Adrenal gland (tissue), 9 donors: ENCODE measurements at regions not wholly inside any gene's neighbourhood (a gene's known extent, or its start where the extent isn't known, plus 50 kb on each side); places are given as distances from the start of the nearest gene placed in this dataset.

Experiments used
- DNase-seq, 7 donors: peaks; one replicate each; pipeline ENCODE4 v3.0.0-alpha.2; 2019 to 2020
- H3K27ac ChIP-seq, 5 donors: fragments of 200-600 bp; sonication (generic) in 4 of 5; 1 replicate in 3 of 5; 2 replicates in 2 of 5; pipeline versions ENCODE4 v1.5.1 to v1.8.0; 2016 to 2020; ENCODE audit warnings: mild to moderate bottlenecking in 1 of 5
- H3K27me3 ChIP-seq: fragments of 200-600 bp; 2 replicates; pipeline ENCODE4 v1.8.0; 2021
- H3K36me3 ChIP-seq, 2 donors: fragments of 200-600 bp; replicated peaks in 1 of 2; 1 replicate in 1 of 2; 2 replicates in 1 of 2; pipeline versions ENCODE4 v1.5.1 to v1.8.0; 2018 to 2022
- H3K4me1 ChIP-seq, 2 donors: fragments of 200-600 bp; replicated peaks in 1 of 2; 1 replicate in 1 of 2; 2 replicates in 1 of 2; pipeline versions ENCODE4 v1.5.1 to v1.8.0; 2018 to 2021
- H3K4me3 ChIP-seq, 4 donors: fragments of 200-600 bp; sonication (generic) in 3 of 4; one replicate each; pipeline ENCODE4 v1.5.1; 2016 to 2018
- H3K9me3 ChIP-seq, 3 donors: fragments of 200-600 bp; sonication (generic) in 1 of 3; replicated peaks in 1 of 3; 1 replicate in 2 of 3; 2 replicates in 1 of 3; pipeline versions ENCODE4 v1.5.1 to v1.8.0; 2016 to 2021
- POLR2A ChIP-seq, 2 donors: fragments of 450-650 bp; IDR thresholded peaks; one replicate each; pipeline ENCODE4 v1.6.1; 2017; ENCODE audit warnings: antibody characterized with exemption in 2 of 2, mild to moderate bottlenecking in 2 of 2, moderate library complexity in 1 of 2
- WGBS, 4 donors: extraction: QIAGEN DNeasy Blood & Tissue Kit in 2 of 4; methylation state at CpG; one replicate each; pipeline versions ENCODE4 v1.1.5 to v1.1.7; 2013 to 2017; 5-methylcytosine and 5-hydroxymethylcytosine counted together
- intact Hi-C, 2 donors: fragments of 100-400 bp; cut with DNase I; formaldehyde crosslinking; loops; one replicate each; pipeline versions ENCODE4 v1.14.1 to v1.15.0; 2022 to 2023
- TF ChIP-seq, protein P1 (sequence below), 6 experiments: fragments of 450-650 bp in 4 of 6; fragments of 200-600 bp in 2 of 6; sonication (generic) in 1 of 6; IDR thresholded peaks; 1 replicate in 5 of 6; 2 replicates in 1 of 6; pipeline versions ENCODE4 v1.5.1 to v1.8.0; 2016 to 2021; ENCODE audit warnings: antibody characterized with exemption in 6 of 6, mild to moderate bottlenecking in 2 of 6, moderate library complexity in 1 of 6
- donor health status: healthy with polysubstance abuse.
- donor health status: Bipolar disorder and iron deficiency.
- donor health status: DM: yes; HTN: yes; CAD: no.
- donor health status: DM: no; HTN: no; CAD: no.
- donor health status: DM: no; HTN: no; CAD: no.

DNA sequence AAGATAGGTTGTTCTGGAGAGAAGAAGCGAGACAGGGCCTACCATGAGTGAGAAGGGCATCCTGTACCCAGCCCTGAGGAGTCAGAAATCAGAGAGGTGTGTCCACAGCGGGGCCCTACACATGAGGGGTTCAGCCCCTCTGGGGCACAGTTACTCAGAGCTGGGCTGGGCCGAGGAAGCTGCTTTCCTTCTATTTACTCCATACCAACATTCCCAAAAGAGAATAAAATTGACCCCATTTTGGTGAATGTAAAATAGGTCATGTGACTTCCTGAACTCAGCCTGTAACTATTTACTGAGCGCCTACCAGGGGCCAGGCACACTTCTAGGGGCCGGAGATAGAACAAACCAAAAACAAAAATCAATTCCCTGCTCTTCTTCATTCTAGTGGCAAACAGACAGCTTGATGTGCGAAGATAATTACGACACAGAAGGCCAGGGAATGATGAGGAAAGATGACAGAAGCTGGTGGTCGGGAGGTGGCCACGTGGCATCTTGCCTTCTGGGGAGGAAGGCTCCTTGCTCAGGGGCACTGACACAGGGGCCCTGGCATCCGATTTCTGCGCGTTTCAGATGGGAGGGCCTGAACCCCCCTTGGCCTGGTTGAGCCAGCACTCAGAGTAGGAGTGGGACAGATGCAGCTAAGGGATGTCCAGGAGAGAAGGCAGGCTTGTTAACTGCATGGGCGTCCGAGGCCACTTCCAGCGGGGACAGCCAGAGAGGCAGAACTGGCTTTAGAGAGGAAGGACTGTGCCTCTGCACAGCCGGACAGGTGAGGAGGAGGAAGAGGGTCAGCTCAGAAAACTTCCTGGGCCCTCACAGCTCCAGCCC is 121.8 kb downstream of the NSG2 start:
- peaks cover 0 to 3% (median 0%) of the 10 kb centered on the region in 3 donors for H3K9me3 ChIP-seq
- H3K27ac ChIP-seq: no peak overlapping the region
- no peaks in the 10 kb centered on the region for H3K36me3 ChIP-seq
- intact Hi-C loops: no loop called here
- DNase-seq: peak in 1 of 7 donors; percentile 10
- no peaks in the 10 kb centered on the region for H3K4me1 ChIP-seq
- H3K27me3 ChIP-seq: no peaks in the 10 kb centered on the region
- WGBS, 4 donors: 75 to 83% (median 80%) methylated on average over 16 of the region's 16 CpGs
- no peak overlapping the region for H3K4me3 ChIP-seq
- no peak for TF ChIP-seq POLR2A (IDR thresholded peaks at IDR 0.05)
- TF ChIP-seq, protein P1, sequence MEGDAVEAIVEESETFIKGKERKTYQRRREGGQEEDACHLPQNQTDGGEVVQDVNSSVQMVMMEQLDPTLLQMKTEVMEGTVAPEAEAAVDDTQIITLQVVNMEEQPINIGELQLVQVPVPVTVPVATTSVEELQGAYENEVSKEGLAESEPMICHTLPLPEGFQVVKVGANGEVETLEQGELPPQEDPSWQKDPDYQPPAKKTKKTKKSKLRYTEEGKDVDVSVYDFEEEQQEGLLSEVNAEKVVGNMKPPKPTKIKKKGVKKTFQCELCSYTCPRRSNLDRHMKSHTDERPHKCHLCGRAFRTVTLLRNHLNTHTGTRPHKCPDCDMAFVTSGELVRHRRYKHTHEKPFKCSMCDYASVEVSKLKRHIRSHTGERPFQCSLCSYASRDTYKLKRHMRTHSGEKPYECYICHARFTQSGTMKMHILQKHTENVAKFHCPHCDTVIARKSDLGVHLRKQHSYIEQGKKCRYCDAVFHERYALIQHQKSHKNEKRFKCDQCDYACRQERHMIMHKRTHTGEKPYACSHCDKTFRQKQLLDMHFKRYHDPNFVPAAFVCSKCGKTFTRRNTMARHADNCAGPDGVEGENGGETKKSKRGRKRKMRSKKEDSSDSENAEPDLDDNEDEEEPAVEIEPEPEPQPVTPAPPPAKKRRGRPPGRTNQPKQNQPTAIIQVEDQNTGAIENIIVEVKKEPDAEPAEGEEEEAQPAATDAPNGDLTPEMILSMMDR (IDR thresholded peaks at IDR 0.05): no peak

DNA sequence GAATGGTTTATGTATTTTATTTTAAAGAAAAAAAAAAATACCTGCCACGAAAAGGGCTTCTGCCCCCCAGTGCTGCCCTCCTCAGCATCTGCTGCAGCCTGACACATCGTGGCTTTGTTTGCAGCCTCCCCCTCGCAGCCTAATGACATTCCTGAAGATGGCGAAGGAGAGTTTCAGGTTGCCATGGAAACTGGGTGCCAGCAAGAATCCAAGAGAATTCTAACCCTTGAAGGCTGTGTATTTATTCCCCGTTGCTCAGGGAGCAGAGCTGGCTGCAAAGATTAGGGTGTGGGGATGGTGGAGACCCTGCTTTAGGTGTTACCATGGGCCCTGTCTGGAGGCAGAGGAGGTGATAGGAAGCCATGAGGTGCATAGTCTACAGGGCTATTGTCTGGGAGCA is 126.6 kb downstream of the NSG2 start:
- no peaks in the 10 kb centered on the region for H3K36me3 ChIP-seq
- no peaks in the 10 kb centered on the region for H3K4me1 ChIP-seq
- DNase-seq: peak in 1 of 7 donors; percentile 13
- TF ChIP-seq, protein P1 (IDR thresholded peaks at IDR 0.05): no peak
- TF ChIP-seq POLR2A (IDR thresholded peaks at IDR 0.05): no peak
- no peak overlapping the region for H3K4me3 ChIP-seq
- WGBS, 4 donors: 14 to 24% (median 19%) methylated on average over 5 of the region's 5 CpGs
- no peaks in the 10 kb centered on the region for H3K27me3 ChIP-seq
- H3K9me3 ChIP-seq: peaks cover 0 to 3% (median 0%) of the 10 kb centered on the region in 3 donors
- H3K27ac ChIP-seq: no peak overlapping the region
- intact Hi-C loops: no loop called here

DNA sequence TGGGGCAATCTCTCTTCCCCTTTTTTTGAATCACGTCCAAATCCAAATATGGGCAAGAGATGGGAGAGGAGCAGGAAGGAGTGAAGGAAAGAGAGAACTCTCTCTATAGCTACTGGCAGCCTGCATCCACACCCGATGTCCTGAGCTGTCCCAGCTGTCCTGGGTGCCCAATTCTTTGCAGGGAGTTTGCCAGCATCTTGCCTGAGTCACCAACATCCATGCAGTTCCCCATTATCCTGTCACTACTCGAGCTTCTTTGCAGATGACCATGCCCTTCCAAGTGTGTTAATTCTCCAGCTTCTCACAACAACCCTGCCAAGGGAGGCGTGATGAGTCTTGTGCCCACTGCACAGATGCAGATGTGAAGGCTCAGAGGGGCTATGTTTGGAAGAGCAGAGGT is 127.1 kb downstream of the NSG2 start:
- DNase-seq: no peak
- H3K27me3 ChIP-seq: no peaks in the 10 kb centered on the region
- no peaks in the 10 kb centered on the region for H3K4me1 ChIP-seq
- TF ChIP-seq, protein P1 (IDR thresholded peaks at IDR 0.05): no peak
- 42 to 58% (median 50%) methylated on average over 4 of the region's 4 CpGs for WGBS, 4 donors
- no peak overlapping the region for H3K27ac ChIP-seq
- no peaks in the 10 kb centered on the region for H3K36me3 ChIP-seq
- intact Hi-C loops: no loop called here
- peaks cover 0 to 3% (median 0%) of the 10 kb centered on the region in 3 donors for H3K9me3 ChIP-seq
- no peak overlapping the region for H3K4me3 ChIP-seq

DNA sequence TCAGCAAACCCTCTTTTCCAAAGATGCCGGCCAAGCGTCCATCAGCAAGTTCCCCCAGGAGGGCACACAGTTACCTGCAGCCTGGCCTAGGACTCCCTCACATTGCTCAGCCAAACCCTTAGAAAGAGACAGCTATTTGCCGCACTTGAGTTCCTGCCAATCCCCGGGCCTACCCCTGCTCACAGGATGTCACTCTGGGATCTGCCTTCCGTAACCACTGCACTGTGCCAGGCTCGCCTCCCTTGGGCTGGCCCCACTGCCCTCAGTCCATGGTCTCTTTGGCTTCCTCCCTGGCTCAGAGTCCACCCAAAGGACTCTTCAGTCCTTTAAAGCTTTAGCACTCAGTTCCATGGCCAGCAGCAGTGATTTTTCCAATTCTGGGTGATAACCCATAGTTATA is 128.3 kb downstream of the NSG2 start:
- Histone ChIP-seq H3K9me3 (peaks cover 0 to 3% (median 0%) of the 10 kb centered on the region in 3 donors), H3K36me3 (no peaks in the 10 kb centered on the region), H3K4me3 (no peak overlapping the region), H3K27ac (no peak overlapping the region), H3K4me1 (no peaks in the 10 kb centered on the region), H3K27me3 (no peaks in the 10 kb centered on the region)
- 78 to 90% (median 87%) methylated on average over 2 to 6 of the region's 6 CpGs for WGBS, 4 donors
- TF ChIP-seq, protein P1 (IDR thresholded peaks at IDR 0.05): no peak
- TF ChIP-seq POLR2A (IDR thresholded peaks at IDR 0.05): no peak
- peak in 1 of 7 donors; percentile 15 for DNase-seq
- intact Hi-C loops: no loop called here
